NCI-H1417 (cell line): ENCODE measurements at regions not wholly inside any gene's neighbourhood (a gene's known extent, or its start where the extent isn't known, plus 50 kb on each side); places are given as distances from the start of the nearest gene placed in this dataset.
"Not testable (repeated sequence)": the region's sequence is repeated elsewhere in the genome, so short reads cannot be mapped to it uniquely, and the experiment has no call there.

Experiments used
- DNase-seq, 3 experiments: peaks; one replicate each; lab custom pipeline; 2025; lab: John Stamatoyannopoulos, UW

DNA sequence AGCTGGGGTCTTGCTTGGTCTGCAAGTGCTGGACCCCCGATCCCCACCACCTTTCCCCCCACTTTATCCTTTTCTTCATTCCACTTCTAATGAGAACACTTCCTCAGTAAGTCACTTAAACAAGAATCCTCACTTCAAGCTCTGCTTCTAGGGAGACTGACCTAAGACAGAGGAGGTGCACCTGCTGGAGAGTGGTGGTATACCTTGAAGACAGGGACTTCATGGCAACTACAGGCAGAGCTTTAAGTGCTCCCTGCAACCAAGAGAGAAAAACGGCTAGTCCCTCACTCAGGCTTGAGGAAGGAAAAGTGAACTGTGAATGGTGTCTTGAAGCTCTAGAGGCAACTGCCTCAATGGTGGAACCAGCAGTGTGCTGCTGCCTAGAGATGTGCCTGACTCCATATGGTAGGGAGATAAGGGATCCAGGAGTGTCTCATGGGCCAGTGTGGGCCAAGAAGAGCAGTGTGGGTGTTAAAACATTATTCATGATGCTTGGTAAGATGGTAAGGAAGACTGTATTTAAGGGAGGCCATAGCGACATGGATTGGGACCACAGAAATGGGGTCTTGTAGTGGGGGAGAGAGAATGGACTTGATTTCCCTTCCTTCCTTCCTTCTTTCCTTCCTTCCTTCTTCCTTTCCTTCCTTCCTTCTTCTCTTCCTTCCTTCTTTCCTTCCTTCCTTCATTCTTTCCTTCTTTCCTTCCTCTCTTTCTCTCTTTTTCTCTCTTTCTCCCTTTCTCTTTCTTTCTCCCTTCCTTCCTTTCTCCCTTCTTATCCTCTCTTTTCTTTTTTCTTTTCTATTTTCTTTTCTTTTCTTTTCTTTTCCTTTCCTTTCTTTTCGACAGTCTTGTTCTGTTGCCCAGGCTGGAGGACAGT is 96.2 kb upstream of the NAP1L1 start:
- no peak for DNase-seq

DNA sequence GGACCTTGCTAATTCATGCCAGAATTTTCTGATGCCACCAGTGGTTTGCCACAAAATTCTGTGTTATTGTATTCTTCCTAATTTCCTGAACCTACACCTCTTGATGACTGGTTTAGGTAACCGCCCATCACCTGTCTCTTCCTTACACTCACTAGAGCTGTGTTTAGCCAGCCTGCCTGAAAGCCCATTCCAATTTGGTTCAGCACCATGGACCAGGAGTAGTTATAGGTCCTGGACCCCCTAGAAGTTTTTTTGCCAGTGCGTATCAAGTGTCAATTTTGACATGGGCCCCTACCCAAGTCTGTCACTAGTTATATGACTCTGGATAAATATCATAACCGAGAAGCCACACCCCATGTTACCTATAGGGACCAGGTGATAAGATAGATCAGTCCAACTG is 94.0 kb upstream of the NAP1L1 start:
- DNase-seq: no peak

DNA sequence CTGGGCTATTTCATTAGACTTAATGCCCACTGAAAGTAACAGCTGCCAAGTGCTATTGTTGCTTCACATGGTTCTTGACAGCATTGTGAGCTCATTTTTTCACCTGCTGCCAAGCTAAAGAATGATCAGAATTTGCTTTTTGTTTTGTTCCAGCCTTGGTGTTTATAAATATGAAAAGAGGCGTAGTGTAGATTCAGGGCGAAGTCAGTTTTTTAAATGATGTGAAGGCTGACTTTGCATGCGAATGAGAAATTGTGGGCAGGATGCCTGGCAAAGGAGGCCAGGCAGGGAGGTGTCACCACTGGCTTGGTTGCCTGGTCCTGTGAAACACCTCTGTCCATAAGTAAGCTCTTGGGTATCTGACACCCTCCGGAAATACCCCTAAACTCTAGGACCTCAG is 93.3 kb upstream of the NAP1L1 start:
- no peak for DNase-seq

DNA sequence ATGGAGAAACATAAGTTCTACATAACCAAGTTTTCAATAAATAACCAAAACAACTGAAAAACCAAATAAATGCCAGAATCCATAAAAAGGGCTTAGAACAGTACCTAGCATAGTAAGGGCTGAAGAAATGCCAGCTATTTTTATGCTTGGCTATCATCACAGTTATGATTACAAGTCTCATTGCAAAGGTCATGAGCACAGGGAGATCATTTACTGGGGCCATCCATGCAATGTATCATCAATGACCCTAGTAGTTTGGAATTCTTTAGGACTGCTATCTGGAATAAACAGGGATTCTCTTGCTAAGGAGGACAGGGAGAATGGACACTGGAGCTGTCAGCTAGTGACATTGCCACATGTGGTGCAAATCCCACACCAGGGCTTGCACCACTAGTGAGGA is 92.5 kb upstream of the NAP1L1 start:
- DNase-seq: no peak

DNA sequence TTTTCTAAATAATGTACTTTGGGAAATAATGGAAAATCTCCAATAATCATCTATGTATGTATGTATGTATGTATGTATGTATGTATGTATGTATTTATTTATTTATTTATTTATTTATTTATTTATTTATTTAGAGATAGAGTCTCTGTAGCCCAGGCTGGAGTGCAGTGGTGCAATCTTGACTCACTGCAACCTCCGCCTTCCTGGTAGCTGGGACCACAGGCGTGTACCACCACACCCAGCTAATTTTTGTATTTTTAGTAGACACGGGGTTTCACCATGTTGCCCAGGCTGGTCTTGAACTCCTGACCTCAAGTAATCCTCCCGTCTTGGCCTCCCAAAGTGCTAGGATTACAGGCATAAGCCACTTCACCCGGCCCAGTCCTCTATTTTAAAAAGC is 91.5 kb upstream of the NAP1L1 start:
- not testable (repeated sequence) for DNase-seq

DNA sequence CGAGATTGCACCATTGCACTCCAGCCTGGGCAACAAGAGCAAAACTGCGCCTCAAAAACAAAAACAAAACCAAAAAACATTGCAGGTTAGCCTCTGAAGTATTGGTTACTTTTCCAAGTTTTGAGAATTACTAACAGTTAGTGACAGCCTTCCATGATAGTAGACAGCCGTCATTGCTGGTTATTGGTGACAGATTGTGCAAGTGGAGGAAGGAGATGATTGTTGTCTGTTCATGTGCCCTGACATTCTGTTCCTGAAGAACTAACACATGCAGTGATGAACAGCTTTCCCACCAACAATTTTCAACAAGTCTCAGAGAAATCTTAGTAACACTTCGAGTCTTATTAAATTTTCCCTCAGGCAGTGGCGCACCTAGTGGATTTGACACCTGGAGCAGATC is 89.3 kb upstream of the NAP1L1 start:
- DNase-seq: no peak

DNA sequence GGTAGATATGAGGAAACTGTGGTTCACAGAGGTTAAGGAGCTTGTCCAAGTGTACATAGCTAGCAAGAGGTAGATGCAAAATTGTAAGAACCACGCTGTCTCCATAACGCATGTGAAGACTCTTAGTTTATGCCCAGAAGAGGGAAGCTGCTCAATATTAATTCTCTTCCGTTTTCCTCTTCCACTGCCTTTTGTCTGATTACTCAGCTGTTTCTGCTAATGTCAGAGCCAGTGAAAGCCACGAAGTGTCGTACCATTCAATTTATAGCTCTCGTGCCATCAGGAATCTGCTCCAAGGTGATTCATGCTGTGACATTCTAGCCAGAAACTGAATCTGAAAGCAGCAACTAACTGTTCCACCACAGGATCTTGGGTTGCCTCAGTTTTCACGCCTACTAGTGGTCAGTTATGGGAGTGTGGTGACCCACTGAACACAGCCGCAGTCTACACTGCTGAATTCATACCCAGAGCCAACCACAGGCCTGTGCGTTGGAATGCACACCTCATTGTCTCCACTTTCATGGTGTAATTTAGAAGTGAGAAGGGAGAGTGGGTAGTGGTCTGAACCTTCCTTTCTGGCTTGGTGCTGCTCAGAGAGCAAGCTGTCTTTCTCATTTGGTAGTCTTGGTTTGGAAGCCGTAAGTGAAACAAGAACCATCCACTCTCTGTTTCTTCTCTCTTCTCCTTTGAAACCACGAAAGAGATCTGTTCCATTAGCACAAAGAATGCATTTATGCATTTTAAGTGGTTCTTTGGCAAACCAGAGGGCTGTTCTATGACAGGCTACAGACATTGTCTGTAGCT is 74.2 kb upstream of the NAP1L1 start:
- DNase-seq: no peak

DNA sequence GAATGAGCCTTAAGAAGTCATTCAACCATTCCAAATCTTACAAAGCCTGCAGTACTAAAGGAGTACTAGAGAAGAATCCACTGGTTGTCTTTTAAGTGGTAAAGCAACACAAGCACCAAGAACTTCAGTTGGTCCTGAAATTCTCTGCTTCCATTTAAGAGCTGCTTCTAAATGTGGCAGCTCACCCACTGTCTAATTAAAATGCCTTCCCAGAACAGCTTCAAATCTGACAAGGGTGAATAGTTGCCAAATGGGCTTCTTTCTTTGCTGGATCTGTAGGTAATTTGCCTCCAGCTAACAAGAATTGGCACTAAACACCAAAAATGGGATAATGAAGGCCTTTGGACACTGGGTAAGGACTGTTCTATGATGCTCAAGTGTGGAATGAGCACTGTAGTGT is 72.2 kb upstream of the NAP1L1 start:
- no peak for DNase-seq

DNA sequence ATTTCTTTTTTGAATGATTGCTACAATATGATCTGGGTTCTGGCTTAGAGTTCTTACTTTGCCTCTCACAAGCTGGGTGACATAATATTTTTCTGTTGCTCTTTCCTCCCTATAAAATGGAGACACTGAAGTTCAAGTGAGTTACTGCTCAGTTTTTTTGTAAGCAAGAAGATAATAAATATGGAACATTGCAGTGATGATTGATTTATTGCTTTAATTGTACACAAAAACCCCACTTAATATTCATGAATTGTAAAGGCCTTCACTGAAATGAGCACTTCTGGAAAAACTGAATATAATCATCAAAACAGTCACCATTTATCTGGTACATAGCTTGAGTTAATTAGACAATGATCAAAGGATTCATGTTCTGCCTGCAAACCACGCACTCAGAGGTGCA is 71.8 kb upstream of the NAP1L1 start:
- peak in 1 of 3 experiments; percentile 35 for DNase-seq

DNA sequence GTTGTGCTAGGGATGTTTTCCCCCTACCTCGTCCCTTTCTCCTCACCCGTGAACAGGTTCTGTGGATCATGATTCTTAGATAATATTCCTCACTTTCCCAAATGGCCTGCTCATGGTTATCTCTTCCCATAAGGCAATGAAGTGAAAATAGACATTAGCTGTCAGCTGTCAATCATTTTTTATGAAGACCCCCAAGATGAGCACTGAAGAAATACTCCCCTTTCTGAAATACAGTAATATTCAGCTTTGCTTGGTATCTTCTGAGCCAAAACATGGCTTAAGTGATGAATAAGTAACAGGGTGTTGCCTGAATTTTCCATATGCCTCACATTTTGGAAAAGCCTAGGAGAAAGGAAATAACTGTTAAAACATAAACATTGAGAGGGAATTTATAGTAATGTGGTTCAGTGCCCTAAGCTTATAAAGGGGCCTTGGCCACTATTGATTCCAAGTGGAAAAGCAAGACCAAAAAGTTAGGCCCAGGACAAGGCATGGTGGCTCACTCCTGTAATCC is 70.7 kb upstream of the NAP1L1 start:
- DNase-seq: no peak

DNA sequence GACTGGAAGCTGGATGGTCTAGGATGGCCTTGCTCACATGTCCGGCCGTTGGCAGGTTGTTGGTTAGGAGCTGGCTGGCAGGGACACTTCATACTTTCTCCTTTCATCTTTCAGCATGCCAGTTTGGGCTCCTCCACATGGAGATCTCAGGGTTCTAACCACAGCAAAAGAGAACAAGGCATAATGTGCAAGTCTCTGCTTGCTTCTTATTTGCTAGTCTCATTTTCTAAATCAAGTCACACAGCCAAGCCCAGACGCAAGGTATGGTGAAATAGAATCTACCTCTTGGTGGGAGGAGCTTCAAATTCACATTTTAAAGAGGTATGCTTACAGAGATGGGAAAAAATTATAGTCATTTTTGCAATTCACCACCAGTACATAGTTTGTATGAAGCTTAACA is 69.1 kb upstream of the NAP1L1 start:
- no peak for DNase-seq

DNA sequence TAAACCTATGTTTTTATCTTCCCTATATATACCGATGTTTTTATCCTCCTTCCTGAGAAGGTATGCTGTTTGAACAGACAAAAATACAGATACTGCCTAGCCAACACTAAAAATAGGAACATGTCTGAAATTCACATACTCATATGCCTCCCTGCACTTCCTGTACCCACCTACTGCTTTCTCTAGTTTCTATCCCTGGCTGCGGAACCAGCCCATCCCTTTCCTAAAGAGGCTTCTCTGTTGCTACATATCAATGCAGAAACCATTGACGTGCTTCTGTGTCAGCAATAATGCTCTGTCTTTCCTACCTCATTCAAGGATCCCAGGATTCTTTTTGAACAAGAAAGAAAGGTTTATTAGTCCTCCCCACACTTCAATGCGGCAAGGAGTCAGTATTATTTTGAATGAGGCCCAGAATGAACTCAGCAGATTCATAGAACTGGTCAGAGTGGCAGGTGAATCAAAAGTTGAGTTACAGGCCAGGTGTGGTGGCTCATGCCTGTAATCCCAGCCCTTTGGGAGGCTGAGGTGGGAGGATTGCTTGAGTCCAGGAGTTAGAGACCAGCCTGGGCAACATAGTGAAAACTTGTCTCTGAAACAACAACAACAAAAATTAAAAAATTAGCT is 67.8 kb upstream of the NAP1L1 start:
- DNase-seq: no peak

DNA sequence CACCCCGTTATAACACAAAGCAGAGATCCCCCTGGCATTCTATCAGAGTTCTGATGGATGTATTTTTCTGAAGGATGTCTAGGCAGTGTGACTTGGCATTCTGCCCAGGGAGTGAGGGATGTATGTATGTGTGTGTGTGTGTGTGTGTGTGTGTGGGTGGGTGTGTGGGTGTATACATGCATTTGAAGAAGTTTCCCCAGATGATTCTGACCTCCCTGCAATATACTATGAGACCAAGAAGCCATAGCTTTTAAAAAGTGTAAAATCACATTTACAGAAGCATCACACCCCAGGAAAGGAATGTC is 59.7 kb upstream of the NAP1L1 start:
- peak; percentile 62 to 81 (median 64) for DNase-seq

DNA sequence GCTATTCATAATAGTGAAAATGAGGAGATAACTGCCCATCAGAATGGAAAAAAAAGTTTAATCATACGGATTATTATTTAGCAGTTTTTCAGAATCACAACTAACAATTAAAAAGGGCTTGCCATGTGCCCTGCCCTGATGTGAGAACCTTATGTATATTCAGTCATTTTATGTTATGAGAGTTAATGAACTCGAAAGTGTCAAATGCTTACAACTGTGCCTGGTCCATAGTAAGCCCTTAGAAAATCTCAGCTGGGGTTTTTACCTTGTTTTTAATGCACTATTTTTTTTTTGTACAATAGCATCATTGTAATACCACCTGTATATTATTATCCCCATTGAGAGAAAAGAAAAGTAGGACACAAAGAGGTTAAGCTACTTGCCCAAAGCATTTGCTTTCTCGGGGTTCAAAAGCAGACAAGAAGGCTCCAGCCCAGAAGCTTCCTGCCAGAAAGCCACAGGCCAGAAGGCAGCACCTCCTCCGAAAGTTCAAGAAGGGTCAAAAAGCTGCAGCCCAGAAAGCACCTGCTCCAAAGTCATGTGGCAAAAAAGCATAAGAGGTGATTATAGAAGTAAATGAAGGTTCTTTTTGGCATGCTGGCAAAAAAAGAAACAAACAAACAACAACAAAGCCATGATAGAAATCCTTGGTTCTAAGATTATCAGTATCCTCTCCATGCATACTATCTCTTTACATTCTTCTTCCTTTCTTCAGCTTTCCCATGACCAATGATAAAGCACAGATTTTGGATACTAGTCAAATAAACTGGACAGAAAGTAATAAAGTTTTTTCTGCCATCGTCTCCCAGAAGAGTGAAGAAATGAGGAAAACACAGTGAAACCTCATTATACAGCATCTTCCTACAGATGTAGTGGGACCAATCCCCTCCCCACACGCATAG is 59.1 kb upstream of the NAP1L1 start:
- DNase-seq: peak in 1 of 3 experiments; percentile 39

DNA sequence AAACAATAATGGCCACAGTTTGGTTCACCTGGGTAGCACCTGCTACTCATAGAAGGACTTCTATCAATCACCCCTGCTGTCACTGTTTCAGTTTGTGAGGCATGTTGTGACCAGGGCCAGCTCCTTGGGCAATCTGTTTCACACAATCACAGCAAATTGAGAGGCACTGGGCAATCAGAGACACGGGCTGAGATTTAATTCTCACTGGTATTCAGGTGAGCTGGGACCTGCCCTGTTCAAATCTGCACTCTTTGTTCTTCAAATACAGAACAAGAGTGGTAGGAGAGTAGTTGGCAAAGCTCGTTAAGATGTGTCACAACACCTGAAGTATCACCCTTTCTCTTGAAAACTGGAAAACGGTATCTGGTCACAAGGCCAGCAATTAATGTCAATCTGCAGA is 57.8 kb upstream of the NAP1L1 start:
- DNase-seq: peak; percentile 19 to 79 (median 38)

DNA sequence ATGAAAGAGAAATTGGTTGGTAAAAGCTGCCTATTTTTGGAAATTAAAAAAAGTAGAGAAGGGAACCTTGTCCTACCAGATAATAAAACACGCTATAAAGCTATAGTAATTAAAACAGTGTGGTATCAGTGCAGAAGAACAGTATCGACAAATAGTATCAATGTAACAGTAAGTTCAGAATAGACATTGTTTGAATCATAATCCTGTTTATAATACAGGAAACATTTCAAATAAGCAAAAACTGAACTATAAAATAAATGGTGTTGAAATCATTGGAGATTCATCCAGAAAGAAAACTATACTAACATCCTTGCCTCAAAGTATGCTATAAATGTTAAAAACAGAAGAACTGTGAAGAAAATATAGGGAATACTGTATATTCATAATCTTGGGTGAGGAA is 54.2 kb upstream of the NAP1L1 start:
- no peak for DNase-seq

DNA sequence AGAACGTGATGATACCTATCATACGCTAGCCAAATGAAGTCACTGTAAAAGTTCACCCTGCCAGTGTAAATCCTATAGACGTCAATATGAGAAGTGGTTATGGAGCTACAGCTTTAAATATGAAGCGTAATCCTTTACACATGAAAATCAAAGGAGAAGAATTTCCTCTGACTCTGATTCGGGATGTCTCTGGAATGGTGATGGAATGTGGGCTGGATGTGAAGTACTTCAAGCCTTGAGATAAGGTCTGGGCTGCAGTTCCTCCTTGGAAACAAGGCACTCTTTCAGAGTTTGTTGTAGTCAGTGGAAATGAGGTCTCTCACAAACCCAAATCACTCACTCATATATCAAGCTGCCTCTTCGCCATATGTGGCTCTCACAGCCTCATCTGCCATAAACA is 53.1 kb upstream of the NAP1L1 start:
- DNase-seq: no peak

DNA sequence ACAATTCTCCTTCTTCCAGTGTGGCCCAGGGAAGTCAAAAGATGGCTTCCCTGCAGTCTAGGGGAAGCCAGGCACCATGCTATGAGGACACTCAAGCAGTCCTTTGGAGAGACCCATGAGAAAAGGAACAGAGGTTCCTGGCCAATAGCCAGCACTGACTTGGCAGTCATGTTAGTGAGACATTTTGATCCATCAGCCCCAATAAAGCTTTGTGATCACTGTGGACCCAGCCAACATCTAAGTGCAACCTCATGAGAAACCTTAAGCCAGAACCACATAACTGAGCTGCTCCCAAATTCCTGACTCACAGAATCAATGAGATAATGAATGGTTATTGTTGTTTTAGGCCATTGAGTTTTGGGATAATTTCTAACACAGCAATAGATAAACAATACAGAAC is 51.0 kb upstream of the NAP1L1 start:
- no peak for DNase-seq
